ENCODE measurements at regions not wholly inside any gene's neighbourhood (a gene's known extent, or its start where the extent isn't known, plus 50 kb on each side); places are given as distances from the start of the nearest gene placed in this dataset.
A peak's percentile ranks its signal among the peaks of the same experiment; 100 is the strongest.

DNA sequence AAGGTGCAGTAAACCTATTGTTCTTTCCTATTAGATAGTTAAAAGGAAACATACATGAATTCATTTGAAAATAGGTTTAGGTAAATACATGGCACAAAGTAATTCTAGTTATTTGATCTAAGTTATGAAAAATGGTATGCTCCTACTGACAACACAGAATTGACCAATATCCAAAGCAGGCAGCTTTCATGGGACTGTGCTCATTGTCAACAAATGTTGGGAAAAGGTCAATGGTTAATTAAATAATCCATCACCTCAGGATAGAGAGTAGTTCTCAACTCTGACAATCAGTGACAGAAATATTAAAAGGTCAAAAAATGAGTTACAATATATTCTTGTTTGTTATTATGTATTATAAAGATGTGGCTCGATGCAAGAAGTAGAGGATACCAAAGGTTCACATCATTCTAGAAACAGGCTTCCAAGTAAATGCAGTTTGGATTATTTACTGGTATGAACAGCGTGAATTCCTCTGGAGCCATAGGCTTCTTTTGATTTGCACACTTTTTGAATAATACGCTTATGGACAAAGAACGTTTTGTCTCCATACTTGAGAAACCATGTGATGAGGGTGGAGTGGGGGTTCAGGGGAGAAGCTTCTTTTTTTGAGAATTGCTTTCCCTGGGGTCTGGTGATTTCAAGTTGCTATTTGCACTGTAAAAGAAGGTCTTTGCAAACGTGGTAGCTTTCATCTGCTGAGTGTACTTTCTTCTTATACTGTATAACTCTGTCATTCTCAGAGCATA, 422.0 kb upstream of the ZEB2 start:
- WGBS, 4 donors = 72 to 83% (median 82%) methylated on average over 5 of the region's 5 CpGs
- DNase-seq = no peak
- no peaks in the 10 kb centered on the region for H3K9me3 ChIP-seq (replicated peaks in 1 of 3)
- H3K4me3 ChIP-seq = no peak overlapping the region
- H3K4me1 ChIP-seq (replicated peaks in 1 of 2) = peaks cover 7 to 42% of the 10 kb centered on the region in 2 donors
- H3K27me3 ChIP-seq = no peaks in the 10 kb centered on the region
- H3K36me3 ChIP-seq (replicated peaks in 1 of 2) = no peaks in the 10 kb centered on the region
- H3K27ac ChIP-seq = no peak overlapping the region
- intact Hi-C loops (cut with DNase I) = no loop called here
- TF ChIP-seq POLR2A (IDR thresholded peaks at IDR 0.05) = no peak
- TF ChIP-seq, protein P1, sequence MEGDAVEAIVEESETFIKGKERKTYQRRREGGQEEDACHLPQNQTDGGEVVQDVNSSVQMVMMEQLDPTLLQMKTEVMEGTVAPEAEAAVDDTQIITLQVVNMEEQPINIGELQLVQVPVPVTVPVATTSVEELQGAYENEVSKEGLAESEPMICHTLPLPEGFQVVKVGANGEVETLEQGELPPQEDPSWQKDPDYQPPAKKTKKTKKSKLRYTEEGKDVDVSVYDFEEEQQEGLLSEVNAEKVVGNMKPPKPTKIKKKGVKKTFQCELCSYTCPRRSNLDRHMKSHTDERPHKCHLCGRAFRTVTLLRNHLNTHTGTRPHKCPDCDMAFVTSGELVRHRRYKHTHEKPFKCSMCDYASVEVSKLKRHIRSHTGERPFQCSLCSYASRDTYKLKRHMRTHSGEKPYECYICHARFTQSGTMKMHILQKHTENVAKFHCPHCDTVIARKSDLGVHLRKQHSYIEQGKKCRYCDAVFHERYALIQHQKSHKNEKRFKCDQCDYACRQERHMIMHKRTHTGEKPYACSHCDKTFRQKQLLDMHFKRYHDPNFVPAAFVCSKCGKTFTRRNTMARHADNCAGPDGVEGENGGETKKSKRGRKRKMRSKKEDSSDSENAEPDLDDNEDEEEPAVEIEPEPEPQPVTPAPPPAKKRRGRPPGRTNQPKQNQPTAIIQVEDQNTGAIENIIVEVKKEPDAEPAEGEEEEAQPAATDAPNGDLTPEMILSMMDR (IDR thresholded peaks at IDR 0.05) = no peak

DNA sequence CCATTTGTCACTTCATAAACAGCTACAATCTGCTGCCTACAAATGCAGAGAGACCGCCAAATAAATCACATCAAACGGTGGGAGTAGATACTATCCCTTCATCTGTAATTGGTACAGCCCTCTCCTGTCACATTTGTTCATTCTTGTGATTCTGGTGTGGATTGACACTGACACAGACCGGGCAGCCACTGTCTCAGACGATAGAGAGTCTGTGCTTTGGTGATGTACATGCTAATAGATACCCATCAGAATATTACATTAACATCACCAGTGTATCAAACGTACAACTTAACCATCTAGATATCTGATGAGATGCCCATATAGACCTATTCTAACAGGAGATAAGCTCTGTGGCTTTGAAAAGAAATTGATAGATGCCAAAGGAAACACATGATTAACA, 419.7 kb upstream of the ZEB2 start:
- intact Hi-C loops (cut with DNase I) = no loop called here
- no peaks in the 10 kb centered on the region for H3K9me3 ChIP-seq (replicated peaks in 1 of 3)
- peaks cover 7 to 42% of the 10 kb centered on the region in 2 donors for H3K4me1 ChIP-seq (replicated peaks in 1 of 2)
- H3K36me3 ChIP-seq (replicated peaks in 1 of 2) = no peaks in the 10 kb centered on the region
- no peak for DNase-seq
- H3K4me3 ChIP-seq = no peak overlapping the region
- no peak overlapping the region for H3K27ac ChIP-seq
- 76 to 84% (median 77%) methylated on average over 5 of the region's 5 CpGs for WGBS, 4 donors
- TF ChIP-seq, protein P1 (IDR thresholded peaks at IDR 0.05) = no peak
- no peaks in the 10 kb centered on the region for H3K27me3 ChIP-seq

DNA sequence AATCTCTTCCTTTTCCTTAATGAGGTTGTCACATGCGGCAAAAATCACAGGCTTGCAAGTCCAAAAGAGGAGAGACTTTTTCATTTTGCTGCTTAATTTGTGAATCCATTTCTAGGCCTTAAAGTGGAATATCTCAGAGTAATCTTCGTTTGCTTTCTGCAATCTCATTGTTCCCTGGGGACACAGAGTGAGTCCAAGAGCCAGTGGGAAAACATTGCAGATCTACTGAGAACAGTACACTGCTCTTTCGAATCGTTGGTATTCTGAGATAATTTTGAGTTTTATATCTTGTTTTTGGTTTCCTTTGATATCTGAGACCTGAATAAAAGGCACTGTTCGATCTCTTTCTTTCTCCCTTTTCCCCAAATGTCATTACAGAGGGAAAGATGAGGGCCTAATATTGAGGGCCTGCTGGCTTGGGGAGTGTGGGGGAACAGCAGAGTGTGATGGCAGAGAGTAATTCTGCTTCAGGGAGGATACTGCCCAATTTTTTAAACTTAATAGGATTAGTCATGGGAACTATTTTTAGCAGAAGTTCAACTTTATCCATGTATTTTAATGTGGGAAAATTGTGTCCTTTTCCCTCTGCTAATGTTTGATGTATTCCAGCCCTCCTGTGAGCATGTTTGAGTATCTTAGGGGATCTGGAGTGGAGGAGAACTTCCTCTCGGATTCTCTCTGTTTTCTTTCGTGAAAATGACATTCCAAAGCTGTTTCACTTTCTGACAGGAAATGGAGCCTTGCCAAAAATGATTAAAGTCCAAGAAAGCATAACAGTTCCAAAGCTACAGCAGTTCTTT, 418.2 kb upstream of the ZEB2 start:
- peaks cover 7 to 29% of the 10 kb centered on the region in 2 donors for H3K4me1 ChIP-seq (replicated peaks in 1 of 2)
- peak overlapping the region in 1 of 4 donors; percentile 1 for H3K4me3 ChIP-seq
- H3K27ac ChIP-seq = peak overlapping the region in 3 of 5 donors; percentile 26 to 80 (median 47)
- no peak for TF ChIP-seq POLR2A (IDR thresholded peaks at IDR 0.05)
- TF ChIP-seq, protein P1 (IDR thresholded peaks at IDR 0.05) = no peak
- intact Hi-C loops (cut with DNase I) = no loop called here
- WGBS, 4 donors = 35 to 44% (median 41%) methylated on average over 7 of the region's 7 CpGs
- peak in 1 of 7 donors; percentile 17 for DNase-seq
- no peaks in the 10 kb centered on the region for H3K36me3 ChIP-seq (replicated peaks in 1 of 2)
- no peaks in the 10 kb centered on the region for H3K27me3 ChIP-seq
- no peaks in the 10 kb centered on the region for H3K9me3 ChIP-seq (replicated peaks in 1 of 3)

DNA sequence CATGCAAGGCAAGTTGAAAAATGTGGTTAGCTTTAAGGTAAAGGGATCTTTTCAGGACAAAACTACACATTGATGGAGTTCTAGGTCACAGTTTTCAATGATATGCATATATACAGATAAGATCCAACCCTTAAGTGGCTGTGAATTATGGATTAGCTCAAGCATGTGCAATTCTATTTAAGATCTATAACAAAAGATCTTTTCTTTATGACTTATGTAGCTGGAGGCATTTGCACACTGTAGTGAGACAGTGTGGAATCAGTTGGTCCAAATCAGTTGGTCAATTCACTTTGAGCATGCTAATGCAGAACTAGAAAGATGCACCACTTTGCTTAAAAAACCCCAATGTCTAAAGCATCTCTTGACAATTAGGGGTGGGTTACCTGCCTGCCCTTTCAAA, 417.1 kb upstream of the ZEB2 start:
- TF ChIP-seq, protein P1 (IDR thresholded peaks at IDR 0.05) = no peak
- TF ChIP-seq POLR2A (IDR thresholded peaks at IDR 0.05) = no peak
- Histone ChIP-seq H3K4me1 (replicated peaks in 1 of 2) (peaks cover 4 to 18% of the 10 kb centered on the region in 2 donors), H3K27ac (peak overlapping the region in 1 of 5 donors; percentile 47), H3K9me3 (replicated peaks in 1 of 3) (no peaks in the 10 kb centered on the region), H3K27me3 (no peaks in the 10 kb centered on the region), H3K36me3 (replicated peaks in 1 of 2) (no peaks in the 10 kb centered on the region), H3K4me3 (no peak overlapping the region)
- intact Hi-C loops (cut with DNase I) = no loop called here
- DNase-seq = no peak
